Urinary bladder (tissue), 3 donors: ENCODE measurements at regions not wholly inside any gene's neighbourhood (a gene's known extent, or its start where the extent isn't known, plus 50 kb on each side); places are given as distances from the start of the nearest gene placed in this dataset.

Experiments
- DNase-seq: peaks from one replicate; pipeline ENCODE4 v3.0.0-alpha.2; 2015; ENCODE audit errors: extremely low spot score
- H3K27ac ChIP-seq: one replicate; pipeline ENCODE4 v1.5.1; 2013; ENCODE audit warnings: low read depth, mild to moderate bottlenecking, moderate library complexity
- H3K36me3 ChIP-seq: one replicate; pipeline ENCODE4 v1.6.1; 2013; ENCODE audit warnings: mild to moderate bottlenecking, moderate library complexity; ENCODE audit not compliant: insufficient read depth
- H3K4me1 ChIP-seq: one replicate; pipeline ENCODE4 v1.6.1; 2013; ENCODE audit warnings: mild to moderate bottlenecking, moderate library complexity; ENCODE audit not compliant: insufficient read depth
- H3K4me3 ChIP-seq: one replicate; pipeline ENCODE4 v1.5.1; 2013; ENCODE audit warnings: low read depth, low read length
- WGBS: extraction: QIAGEN DNeasy Blood & Tissue Kit; methylation state at CpG from one replicate; pipeline ENCODE4 v1.1.7; 2013; 5-methylcytosine and 5-hydroxymethylcytosine counted together
- donor health status: healthy with polysubstance abuse.
- donor health status: healthy.

GRCh38 chr20:58019027-58019849 is 209.2 kb downstream of the ANKRD60 start:
- WGBS, result 85% methylated on average over 24 of the region's 24 CpGs
- no peaks in the 10 kb centered on the region for H3K36me3 ChIP-seq

GRCh38 chr20:58018590-58018989 is 209.9 kb downstream of the ANKRD60 start:
- H3K4me3 ChIP-seq, result no peak overlapping the region
- no peaks in the 10 kb centered on the region for H3K36me3 ChIP-seq
- H3K27ac ChIP-seq, result no peak overlapping the region
- no peaks in the 10 kb centered on the region for H3K4me1 ChIP-seq
- DNase-seq, result no peak
- WGBS, result 92% methylated on average over 8 of the region's 8 CpGs

More at GRCh38 chr20:58019027-58019849, 209.2 kb downstream of the ANKRD60 start:
- no peak for DNase-seq
- Histone ChIP-seq H3K4me3 (no peak overlapping the region), H3K27ac (no peak overlapping the region), H3K4me1 (no peaks in the 10 kb centered on the region)

- H3K27ac ChIP-seq, result no peak overlapping the region
- WGBS, result 81% methylated on average over 16 of the region's 16 CpGs
- DNase-seq, result no peak
- H3K36me3 ChIP-seq, result no peaks in the 10 kb centered on the region
- H3K4me1 ChIP-seq, result no peaks in the 10 kb centered on the region
- no peak overlapping the region for H3K4me3 ChIP-seq
Measured at GRCh38 chr20:58017970-58018530, 210.4 kb downstream of the ANKRD60 start.

GRCh38 chr20:58017231-58017969 is 211.1 kb downstream of the ANKRD60 start:
- H3K4me1 ChIP-seq, result no peaks in the 10 kb centered on the region
- 81% methylated on average over 20 of the region's 20 CpGs for WGBS
- no peak for DNase-seq
- no peak overlapping the region for H3K4me3 ChIP-seq
- no peak overlapping the region for H3K27ac ChIP-seq
- H3K36me3 ChIP-seq, result no peaks in the 10 kb centered on the region

GRCh38 chr20:58016779-58017178 is 211.7 kb downstream of the ANKRD60 start:
- 64% methylated on average over 2 of the region's 2 CpGs for WGBS
- H3K4me1 ChIP-seq, result no peaks in the 10 kb centered on the region
- H3K27ac ChIP-seq, result no peak overlapping the region

GRCh38 chr20:58014628-58015315 is 213.7 kb downstream of the ANKRD60 start:
- H3K36me3 ChIP-seq, result no peaks in the 10 kb centered on the region
- 79% methylated on average over 5 of the region's 5 CpGs for WGBS
- no peak overlapping the region for H3K27ac ChIP-seq
- no peak overlapping the region for H3K4me3 ChIP-seq
- no peaks in the 10 kb centered on the region for H3K4me1 ChIP-seq
- no peak for DNase-seq

More at GRCh38 chr20:58016779-58017178, 211.7 kb downstream of the ANKRD60 start:
- DNase-seq, result no peak
- no peak overlapping the region for H3K4me3 ChIP-seq
- H3K36me3 ChIP-seq, result no peaks in the 10 kb centered on the region

- Histone ChIP-seq H3K4me3 (no peak overlapping the region), H3K4me1 (no peaks in the 10 kb centered on the region), H3K27ac (no peak overlapping the region), H3K36me3 (no peaks in the 10 kb centered on the region)
- no peak for DNase-seq
- 74% methylated on average over 16 of the region's 16 CpGs for WGBS
Measured at GRCh38 chr20:58012731-58013510, 215.5 kb downstream of the ANKRD60 start.

GRCh38 chr20:58011947-58012610 is 216.4 kb downstream of the ANKRD60 start:
- H3K4me3 ChIP-seq, result no peak overlapping the region
- no peaks in the 10 kb centered on the region for H3K4me1 ChIP-seq
- DNase-seq, result no peak
- no peak overlapping the region for H3K27ac ChIP-seq
- 85% methylated on average over 11 of the region's 11 CpGs for WGBS
- H3K36me3 ChIP-seq, result no peaks in the 10 kb centered on the region

GRCh38 chr20:58011106-58011946 is 217.1 kb downstream of the ANKRD60 start:
- no peak for DNase-seq
- 93% methylated on average over 14 of the region's 14 CpGs for WGBS
- Histone ChIP-seq H3K4me1 (no peaks in the 10 kb centered on the region), H3K27ac (no peak overlapping the region), H3K4me3 (no peak overlapping the region), H3K36me3 (no peaks in the 10 kb centered on the region)

GRCh38 chr20:58010666-58011065 is 217.8 kb downstream of the ANKRD60 start:
- Histone ChIP-seq H3K27ac (no peak overlapping the region), H3K4me1 (no peaks in the 10 kb centered on the region), H3K36me3 (no peaks in the 10 kb centered on the region), H3K4me3 (no peak overlapping the region)
- WGBS, result 94% methylated on average over 13 of the region's 13 CpGs
- DNase-seq, result no peak

- Histone ChIP-seq H3K4me3 (no peak overlapping the region), H3K27ac (no peak overlapping the region), H3K36me3 (no peaks in the 10 kb centered on the region), H3K4me1 (no peaks in the 10 kb centered on the region)
- 93% methylated on average over 7 of the region's 7 CpGs for WGBS
- DNase-seq, result no peak
Measured at GRCh38 chr20:58010186-58010585, 218.3 kb downstream of the ANKRD60 start.

- Histone ChIP-seq H3K4me1 (no peaks in the 10 kb centered on the region), H3K36me3 (no peaks in the 10 kb centered on the region), H3K27ac (no peak overlapping the region), H3K4me3 (no peak overlapping the region)
- WGBS, result 44% methylated on average over 4 of the region's 4 CpGs
- DNase-seq, result no peak
Measured at GRCh38 chr20:58008866-58009265, 219.6 kb downstream of the ANKRD60 start.
